K562 (cell line): ENCODE measurements at regions not wholly inside any gene's neighbourhood (a gene's known extent, or its start where the extent isn't known, plus 50 kb on each side); places are given as distances from the start of the nearest gene placed in this dataset.

Source experiments
- MGA ChIP-seq: fragments of 450-650 bp; IDR thresholded peaks from 2 replicates; pipeline ENCODE4 v1.6.1; 2016; ENCODE audit warnings: mild to moderate bottlenecking, moderate library complexity
- NFRKB ChIP-seq: fragments of 450-650 bp; IDR thresholded peaks from 2 replicates; pipeline ENCODE4 v1.6.1; 2016; ENCODE audit warnings: low read depth
- ZNF232 ChIP-seq: sonication (generic); formaldehyde crosslinking; IDR thresholded peaks from 2 replicates; pipeline ENCODE4 v1.8.0; 2022; ENCODE audit warnings: mild to moderate bottlenecking, missing genetic modification reagents
- ZNF830 ChIP-seq: fragments of 250-450 bp; sonication (Bioruptor Pico); IDR thresholded peaks from 2 replicates; pipeline ENCODE4 v1.5.0; 2021; ENCODE audit warnings: mild to moderate bottlenecking

DNA sequence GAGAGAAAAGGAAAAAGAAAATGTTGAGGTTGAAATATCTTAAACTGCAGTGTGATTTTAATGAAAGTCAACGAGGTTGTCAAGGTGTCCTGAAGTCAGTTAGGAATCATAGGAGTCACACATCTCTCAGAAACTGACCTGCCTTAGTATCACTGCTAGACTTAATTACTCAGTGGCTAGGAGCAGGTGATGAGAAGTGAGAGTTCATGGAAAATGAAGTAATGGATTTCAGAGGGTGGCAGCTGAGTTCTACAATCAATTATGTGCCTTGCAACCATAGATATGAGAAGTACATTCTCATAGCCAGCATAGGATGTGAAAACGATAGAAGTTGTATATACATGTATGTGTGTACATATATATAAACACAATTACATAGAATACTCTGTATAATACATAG is 1269.7 kb downstream of the FSTL5 start (continued):
- TF ChIP-seq MGA (no peak), NFRKB (no peak), ZNF232 (CRISPR knock-in tag) (no peak), ZNF830 (no peak)
